ENCODE measurements at regions not wholly inside any gene's neighbourhood (a gene's known extent, or its start where the extent isn't known, plus 50 kb on each side); places are given as distances from the start of the nearest gene placed in this dataset.

DNA sequence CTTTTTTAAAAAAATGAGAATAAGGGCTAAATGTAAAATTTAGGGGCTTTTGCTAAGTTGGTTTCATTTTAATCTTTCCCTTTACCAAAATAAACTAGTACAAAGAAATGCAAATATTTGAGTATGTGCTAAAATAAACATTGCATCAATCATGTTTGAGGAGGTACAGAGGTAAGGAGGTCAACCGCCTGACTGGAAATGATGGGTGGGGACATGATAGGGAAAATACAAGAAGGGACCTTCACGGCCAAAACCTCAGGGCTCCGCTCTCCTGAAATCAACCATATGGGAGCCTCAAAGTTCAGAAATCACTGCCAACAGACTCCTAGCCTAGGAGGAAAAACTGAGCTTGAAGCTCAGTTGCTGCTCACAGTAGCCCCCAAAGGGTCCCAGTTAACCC is 207.6 kb downstream of the AHR start:
- H2AFZ ChIP-seq (ENCODE audit: low read depth, low read length, severe bottlenecking) = no peak overlapping the region
- no peak overlapping the region for H3K4me3 ChIP-seq (ENCODE audit: insufficient read depth, low read length, poor library complexity, severe bottlenecking)
- no peak overlapping the region for H3K27ac ChIP-seq (ENCODE audit: low read depth, low read length)
- H3K79me2 ChIP-seq (ENCODE audit: insufficient read depth, low read length) = no peaks in the 10 kb centered on the region
- H3K9me3 ChIP-seq (ENCODE audit: insufficient read depth, low read length) = no peaks in the 10 kb centered on the region
- no peaks in the 10 kb centered on the region for H3F3A ChIP-seq (ENCODE audit: insufficient read depth)
- H3K27me3 ChIP-seq (ENCODE audit: low read length) = no peaks in the 10 kb centered on the region
- H3K4me2 ChIP-seq (ENCODE audit: low read depth, low read length, poor library complexity, severe bottlenecking) = peak overlapping the region; percentile 23
- no peak overlapping the region for H3K9ac ChIP-seq (ENCODE audit: low read length)
- no peaks in the 10 kb centered on the region for H3K36me3 ChIP-seq (ENCODE audit: low read length)
- H3K9me2 ChIP-seq (replicated peaks; ENCODE audit: insufficient read depth, low read length) = no peaks in the 10 kb centered on the region
- no peaks in the 10 kb centered on the region for H4K20me1 ChIP-seq (ENCODE audit: low read depth, low read length)
- no peak for TF ChIP-seq EZH2phosphoT487 (conservative IDR thresholded peaks at IDR 0.05; ENCODE audit: low read length)
- no peak for TF ChIP-seq CTCF (IDR thresholded peaks at IDR 0.05; ENCODE audit: insufficient read depth, low read length, poor library complexity, severe bottlenecking)

- H3K9me3 ChIP-seq (ENCODE audit: insufficient read depth, low read length) = no peaks in the 10 kb centered on the region
- TF ChIP-seq CTCF (IDR thresholded peaks at IDR 0.05; ENCODE audit: insufficient read depth, low read length, poor library complexity, severe bottlenecking) (no peak), EZH2phosphoT487 (conservative IDR thresholded peaks at IDR 0.05; ENCODE audit: low read length) (no peak)
- no peak overlapping the region for H3K9ac ChIP-seq (ENCODE audit: low read length)
- no peak overlapping the region for H3K4me3 ChIP-seq (ENCODE audit: insufficient read depth, low read length, poor library complexity, severe bottlenecking)
- H3K36me3 ChIP-seq (ENCODE audit: low read length) = no peaks in the 10 kb centered on the region
- H4K20me1 ChIP-seq (ENCODE audit: low read depth, low read length) = no peaks in the 10 kb centered on the region
- H3K27ac ChIP-seq (ENCODE audit: low read depth, low read length) = no peak overlapping the region
- H3F3A ChIP-seq (ENCODE audit: insufficient read depth) = no peaks in the 10 kb centered on the region
- H3K9me2 ChIP-seq (replicated peaks; ENCODE audit: insufficient read depth, low read length) = no peaks in the 10 kb centered on the region
- no peak overlapping the region for H2AFZ ChIP-seq (ENCODE audit: low read depth, low read length, severe bottlenecking)
- no peaks in the 10 kb centered on the region for H3K79me2 ChIP-seq (ENCODE audit: insufficient read depth, low read length)
- H3K4me2 ChIP-seq (ENCODE audit: low read depth, low read length, poor library complexity, severe bottlenecking) = no peak overlapping the region
- no peaks in the 10 kb centered on the region for H3K27me3 ChIP-seq (ENCODE audit: low read length)
These were observed 208.1 kb downstream of the AHR start for GRCh38 chr7:17506596-17506995.

DNA sequence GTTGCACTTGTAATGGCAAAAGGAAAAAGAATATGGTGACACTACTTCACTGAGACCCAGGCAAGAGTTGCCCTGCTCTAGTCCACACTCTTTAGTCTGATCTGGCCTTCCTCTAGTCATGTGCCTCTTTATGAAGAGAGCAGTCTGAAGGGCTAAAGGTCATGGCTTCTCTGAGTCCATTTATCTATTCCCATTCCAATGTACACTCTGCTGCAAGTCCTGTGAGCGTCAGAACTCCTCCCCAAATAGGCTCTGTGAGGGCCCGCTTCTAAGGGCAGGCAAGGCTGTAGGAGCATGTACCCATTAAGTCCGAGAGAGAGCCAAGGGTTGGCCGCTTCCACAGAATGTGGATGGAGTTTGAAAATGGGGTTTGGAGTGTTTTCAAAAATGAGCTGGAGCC is 209.3 kb downstream of the AHR start:
- no peak overlapping the region for H3K4me2 ChIP-seq (ENCODE audit: low read depth, low read length, poor library complexity, severe bottlenecking)
- no peaks in the 10 kb centered on the region for H3K27me3 ChIP-seq (ENCODE audit: low read length)
- no peaks in the 10 kb centered on the region for H3F3A ChIP-seq (ENCODE audit: insufficient read depth)
- no peaks in the 10 kb centered on the region for H3K79me2 ChIP-seq (ENCODE audit: insufficient read depth, low read length)
- no peaks in the 10 kb centered on the region for H4K20me1 ChIP-seq (ENCODE audit: low read depth, low read length)
- H3K4me3 ChIP-seq (ENCODE audit: insufficient read depth, low read length, poor library complexity, severe bottlenecking) = no peak overlapping the region
- no peaks in the 10 kb centered on the region for H3K9me3 ChIP-seq (ENCODE audit: insufficient read depth, low read length)
- no peak overlapping the region for H3K27ac ChIP-seq (ENCODE audit: low read depth, low read length)
- H3K9me2 ChIP-seq (replicated peaks; ENCODE audit: insufficient read depth, low read length) = no peaks in the 10 kb centered on the region
- H2AFZ ChIP-seq (ENCODE audit: low read depth, low read length, severe bottlenecking) = peak overlapping the region; percentile 2
- no peak for TF ChIP-seq EZH2phosphoT487 (conservative IDR thresholded peaks at IDR 0.05; ENCODE audit: low read length)
- no peak for TF ChIP-seq CTCF (IDR thresholded peaks at IDR 0.05; ENCODE audit: insufficient read depth, low read length, poor library complexity, severe bottlenecking)
- H3K36me3 ChIP-seq (ENCODE audit: low read length) = no peaks in the 10 kb centered on the region
- H3K9ac ChIP-seq (ENCODE audit: low read length) = no peak overlapping the region
